Left hindlimb (tissue), 1 donor: ENCODE measurements at regions not wholly inside any gene's neighbourhood (a gene's known extent, or its start where the extent isn't known, plus 50 kb on each side); places are given as distances from the start of the nearest gene placed in this dataset.

Source experiments
- DNase-seq: peaks from one replicate; pipeline ENCODE4 v3.0.0-alpha.2; 2018

- no peak for DNase-seq
These were observed 132.3 kb upstream of the NEO1 start for GRCh38 chr15:72919936-72920465.

DNA sequence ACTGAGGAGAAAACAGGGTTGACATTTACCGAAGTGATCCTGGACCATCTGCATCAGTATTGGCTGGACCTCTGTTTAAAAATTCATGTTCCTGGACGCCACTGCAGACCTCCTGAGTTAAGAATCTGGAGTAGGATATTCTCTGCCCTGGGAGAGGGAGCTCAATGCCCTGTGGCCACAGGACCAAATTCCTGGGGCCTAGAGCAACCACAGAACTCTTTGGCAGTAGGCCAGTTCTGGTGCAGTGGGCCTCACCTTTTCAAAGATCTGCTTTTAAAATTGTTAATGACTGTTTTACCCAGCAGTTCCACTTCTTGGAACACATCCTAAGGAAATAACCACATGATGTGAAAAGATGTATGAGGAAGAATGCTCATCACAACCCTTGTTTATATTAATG, 133.3 kb upstream of the ADPGK start:
- no peak for DNase-seq

GRCh38 chr15:72916378-72916777, 132.8 kb upstream of the ADPGK start:
- DNase-seq = no peak

DNA sequence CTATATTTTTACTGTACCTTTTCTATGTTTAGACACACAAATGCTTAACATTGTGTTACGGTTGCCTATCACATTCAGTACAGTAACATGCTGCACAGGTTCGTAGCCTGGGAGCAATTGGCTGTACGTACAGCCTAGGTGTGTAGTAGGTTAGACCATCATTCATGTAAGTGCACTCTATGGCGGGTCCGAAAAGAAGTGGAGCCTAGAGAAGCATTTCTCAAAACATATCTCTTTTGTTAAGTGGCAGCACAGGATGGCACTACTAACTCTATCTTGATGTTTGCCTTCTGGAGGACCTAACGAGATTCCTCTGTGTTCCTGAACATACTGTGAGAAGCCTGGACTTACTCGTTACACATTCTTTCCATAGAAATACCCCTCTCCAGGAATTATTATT, 132.3 kb upstream of the ADPGK start:
- no peak for DNase-seq

DNA sequence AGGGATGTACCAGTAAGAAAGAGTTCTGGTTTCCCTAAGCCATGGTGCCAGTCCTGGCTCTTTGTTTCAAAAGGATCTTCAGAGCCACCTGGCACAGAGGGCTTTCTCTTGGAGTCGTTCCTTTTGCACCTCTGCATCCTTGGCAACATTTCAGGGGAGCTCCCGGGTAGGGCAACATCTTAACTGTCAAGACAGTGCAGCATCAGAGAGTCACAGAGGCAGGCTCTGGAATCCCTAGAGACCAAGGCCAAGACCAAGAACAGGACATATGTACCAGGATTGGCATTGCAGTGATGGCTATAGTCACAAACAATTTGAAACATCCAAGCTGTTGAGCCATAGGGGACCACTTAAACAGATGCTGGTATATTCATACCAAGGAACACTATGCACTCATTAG, 129.4 kb upstream of the ADPGK start:
- no peak for DNase-seq

- DNase-seq = no peak
These were observed 128.6 kb upstream of the ADPGK start for GRCh38 chr15:72912121-72912520.

- DNase-seq = no peak
These were observed 128.1 kb upstream of the ADPGK start for GRCh38 chr15:72911626-72912025.

- DNase-seq = no peak
These were observed 125.2 kb upstream of the ADPGK start for GRCh38 chr15:72908713-72909112.

DNA sequence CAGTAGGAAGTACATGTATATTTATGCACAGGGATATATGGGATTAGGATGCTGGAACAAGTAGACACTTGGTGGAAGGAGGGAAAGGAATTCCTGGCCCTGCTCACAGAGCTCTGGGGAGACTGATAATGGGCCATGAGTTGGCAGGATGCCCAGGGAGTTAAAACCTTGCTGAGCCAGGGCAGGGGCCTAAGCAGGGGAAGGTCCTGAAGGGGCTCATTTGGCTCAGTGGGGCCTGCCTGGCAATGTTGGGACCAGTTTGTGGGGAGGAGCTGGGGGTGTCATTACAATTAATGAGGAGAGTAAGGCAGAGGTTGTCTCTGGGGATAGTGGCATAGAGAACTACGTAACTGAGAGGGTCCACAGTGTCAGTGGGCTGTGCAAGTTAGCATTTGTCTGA, 124.2 kb upstream of the ADPGK start:
- DNase-seq = no peak

DNA sequence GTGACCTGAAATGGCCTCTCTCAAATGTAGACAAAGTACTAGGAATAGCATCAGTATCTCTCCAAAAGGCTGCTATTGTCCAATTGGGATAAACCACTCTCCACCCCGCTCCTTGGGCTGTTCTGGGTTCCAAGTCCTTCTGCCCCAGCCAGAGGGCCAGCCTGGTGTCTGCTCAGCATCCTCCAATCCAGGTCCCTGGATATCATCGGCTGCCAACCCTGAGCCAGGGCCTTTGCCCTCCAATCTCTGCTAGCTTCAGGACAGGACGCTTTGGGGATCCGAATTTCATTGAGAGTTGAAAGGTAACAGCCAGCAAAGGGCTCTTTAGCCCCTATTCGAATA, 119.3 kb upstream of the ADPGK start:
- DNase-seq = no peak

DNA sequence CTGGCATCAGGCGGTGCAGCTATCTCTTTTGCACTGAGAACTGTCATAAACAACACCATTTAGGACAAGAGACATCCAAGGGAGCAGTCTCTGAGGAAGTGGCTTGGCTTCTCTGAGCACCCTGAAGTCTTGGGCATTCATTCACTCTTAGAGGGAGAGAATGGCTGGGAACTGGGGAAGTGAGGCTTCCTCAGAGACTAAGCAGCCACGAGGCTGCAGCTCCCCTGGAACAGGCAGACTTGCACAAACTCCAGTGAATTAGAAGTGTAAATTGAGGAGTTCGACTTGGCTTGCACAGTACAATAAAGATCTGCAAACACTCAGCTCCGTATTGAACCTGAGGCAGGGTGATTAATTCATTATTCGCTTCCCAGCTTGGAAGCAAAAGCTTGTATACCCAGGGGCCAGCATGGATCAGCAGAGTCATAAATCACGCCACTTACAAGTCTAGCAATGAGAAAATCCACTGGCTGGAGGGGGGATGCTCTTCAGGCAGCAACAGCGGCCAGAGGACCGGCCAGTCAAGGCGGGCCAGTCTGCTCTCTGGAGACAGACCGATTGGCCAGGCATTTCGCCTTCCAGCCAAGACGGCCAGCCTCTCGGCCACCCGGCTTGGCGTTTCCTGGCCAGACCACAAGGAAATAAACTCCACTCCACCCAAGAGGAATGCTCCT, 118.8 kb upstream of the ADPGK start:
- peak; percentile 81 for DNase-seq

DNA sequence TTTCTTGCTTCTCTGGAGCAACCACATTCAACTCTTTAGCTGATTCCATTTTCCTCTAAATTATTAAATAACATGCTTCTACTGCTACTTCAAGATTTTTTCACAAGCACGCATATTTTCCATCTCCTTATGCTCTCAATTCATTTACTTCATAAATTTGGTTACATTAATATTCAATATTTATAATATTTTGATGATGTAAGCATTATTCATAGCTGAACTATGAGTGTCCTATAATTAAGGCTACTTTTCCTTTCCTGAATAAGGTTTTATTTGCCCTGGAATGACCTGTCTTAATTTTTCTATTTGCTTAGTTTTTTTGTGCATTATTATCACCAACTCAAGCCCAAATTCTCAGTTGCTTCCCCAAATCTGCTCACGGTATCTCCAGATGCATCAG, 109.4 kb upstream of the ADPGK start:
- DNase-seq = no peak

GRCh38 chr15:72890043-72890442, 106.5 kb upstream of the ADPGK start:
- DNase-seq = no peak

DNA sequence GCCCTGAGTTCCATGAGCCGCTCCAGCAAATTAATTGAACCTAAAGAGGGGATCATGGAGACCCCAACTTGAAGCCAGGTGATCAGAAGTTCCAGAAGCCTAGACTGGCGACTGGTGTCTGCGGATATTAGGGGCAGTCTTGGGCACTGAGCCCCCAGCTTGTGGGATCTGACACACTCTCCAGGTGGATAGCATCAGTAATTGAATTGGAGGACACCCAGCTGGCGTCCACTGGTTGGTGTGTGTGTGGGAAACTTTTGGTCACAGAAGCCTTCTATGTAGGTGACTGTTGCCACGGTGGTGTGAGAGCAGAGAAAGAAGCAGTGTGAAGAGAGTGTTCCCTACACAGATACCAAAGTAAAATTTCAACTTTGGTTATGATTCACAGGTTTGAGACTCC, 106.0 kb upstream of the ADPGK start:
- no peak for DNase-seq

DNA sequence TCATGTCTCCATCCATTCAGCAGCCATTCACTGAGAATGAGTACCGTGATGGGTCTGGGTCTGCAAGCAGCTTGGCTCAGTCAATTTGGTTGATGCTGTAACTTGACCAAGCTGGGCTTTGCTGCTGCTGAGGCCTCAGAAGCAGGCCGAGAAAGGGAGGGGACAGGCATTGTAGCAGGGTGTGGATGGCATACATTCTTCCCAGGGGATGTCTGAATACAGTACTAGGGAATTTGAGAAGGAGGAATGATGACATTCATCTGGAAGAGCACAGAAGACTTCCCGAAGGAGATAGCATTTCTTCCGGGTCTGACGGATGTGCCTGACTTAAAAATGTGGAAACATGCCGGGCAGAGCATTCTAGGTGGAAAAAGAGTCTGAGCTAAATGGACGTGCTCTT, 105.3 kb upstream of the ADPGK start:
- DNase-seq = no peak

DNA sequence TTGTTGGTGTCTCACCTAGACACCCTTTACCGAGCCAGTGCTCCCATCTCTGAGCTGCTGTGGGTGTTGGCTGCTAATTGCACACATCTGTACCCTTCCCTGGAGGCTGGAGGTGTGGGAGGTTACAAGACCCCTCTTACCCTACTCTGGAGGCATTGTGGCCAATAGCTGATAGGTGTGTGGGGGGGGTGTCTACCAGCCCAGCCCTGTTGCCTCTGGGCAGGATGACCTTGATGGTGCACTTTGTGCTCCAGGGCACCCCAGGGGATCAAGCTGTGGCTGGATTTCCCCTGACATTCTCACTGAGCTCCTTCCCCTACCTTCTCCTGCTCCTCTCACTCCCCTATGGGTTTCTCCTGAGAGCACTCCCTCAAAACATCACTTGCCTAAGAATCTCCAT, 104.7 kb upstream of the ADPGK start:
- no peak for DNase-seq

DNA sequence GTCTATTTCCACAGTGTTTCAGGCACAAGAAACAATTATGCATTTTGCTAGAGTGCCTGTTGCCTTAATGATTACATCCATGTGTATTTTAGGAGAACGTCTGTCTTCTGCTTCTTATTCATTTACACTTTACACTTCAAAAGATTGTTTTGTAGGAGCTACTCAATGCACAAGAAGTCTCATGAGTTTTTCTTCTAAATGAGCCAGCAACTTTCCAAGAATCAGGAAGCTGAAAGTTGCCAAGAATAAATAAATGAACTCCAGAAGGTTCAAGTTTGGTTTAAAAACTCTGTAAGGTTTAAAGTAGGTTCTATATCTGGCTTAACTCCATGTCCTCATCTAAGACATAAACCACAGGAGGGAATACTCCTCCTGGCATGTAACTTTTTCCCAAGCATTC, 103.8 kb upstream of the ADPGK start:
- DNase-seq = no peak

GRCh38 chr15:72884311-72884710, 100.8 kb upstream of the ADPGK start:
- DNase-seq = no peak

GRCh38 chr15:72873379-72874233, 90.0 kb upstream of the ADPGK start:
- peak; percentile 49 for DNase-seq

DNA sequence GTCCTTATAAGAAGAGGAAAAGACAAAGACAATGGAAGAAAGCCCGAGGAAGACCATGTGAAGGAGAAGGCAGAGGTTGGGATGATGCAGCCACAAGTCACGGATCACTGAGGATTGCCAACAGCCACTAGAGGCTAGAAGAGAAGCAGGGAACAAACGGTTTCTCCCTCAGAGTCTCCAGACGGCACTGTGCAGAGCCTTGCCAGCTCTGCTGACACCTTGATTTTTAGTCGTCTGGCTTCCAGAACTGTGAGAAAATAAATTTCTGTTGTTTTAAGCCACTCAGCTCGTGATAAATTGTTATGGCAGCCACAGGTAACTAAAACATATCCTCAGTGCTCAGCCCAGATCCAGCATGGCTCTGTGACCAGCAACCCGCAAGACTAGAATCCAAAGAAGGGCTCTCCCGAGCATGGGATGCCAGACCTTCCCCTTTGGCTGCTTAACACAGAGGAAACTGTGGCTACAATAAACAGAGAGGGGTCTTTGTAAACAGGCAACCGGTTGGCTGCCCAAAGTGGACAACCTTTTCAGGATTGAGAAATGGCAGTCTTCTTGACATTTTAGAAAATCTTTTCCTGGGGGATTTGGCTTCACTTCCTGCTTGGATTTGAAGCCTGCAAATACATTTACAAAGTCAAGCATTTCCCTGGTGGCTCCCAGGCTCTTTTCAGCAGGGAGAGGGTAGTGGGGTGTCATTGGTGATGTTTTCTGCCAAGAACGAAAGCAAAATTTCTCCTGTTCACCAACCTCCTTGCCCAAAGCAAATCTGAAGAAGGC, 88.7 kb upstream of the ADPGK start:
- DNase-seq = no peak

DNA sequence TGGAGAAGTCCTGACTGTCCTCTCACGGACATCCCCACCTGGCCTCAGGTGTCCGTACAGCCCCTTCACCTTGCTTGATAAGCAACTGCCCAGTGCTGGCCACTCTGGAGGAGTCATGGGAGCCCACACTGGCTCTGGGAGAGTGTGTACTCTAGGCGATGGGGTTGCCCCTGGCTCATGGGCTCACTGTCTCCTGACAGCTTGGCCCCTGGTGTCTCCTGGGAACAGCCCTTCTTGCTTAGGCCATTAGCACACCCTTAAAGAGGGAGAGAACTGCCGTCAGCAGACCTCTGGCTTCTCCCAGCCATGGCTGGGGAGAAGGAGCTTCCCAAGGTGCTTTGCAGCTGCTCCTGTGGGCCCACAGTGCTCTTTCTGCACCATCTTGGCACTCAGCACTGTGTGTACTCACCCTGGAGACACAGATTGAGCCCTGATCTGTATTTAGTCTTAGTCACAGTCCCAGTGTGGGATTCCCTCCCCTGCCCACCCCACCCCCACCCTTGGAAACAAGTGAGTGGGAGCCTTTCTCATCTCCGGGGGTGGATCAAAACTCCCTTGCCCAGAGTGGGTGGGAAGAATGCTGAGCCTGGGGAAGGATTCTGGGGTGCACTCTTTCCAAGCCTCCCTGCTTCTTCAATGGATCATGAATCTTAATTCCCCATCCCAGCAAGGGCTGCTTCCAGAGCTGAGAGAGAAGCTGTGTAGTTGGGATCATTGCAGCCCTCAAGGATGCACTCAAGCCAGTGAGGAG, 83.5 kb upstream of the ADPGK start:
- no peak for DNase-seq

GRCh38 chr15:72866182-72866581, 82.6 kb upstream of the ADPGK start:
- no peak for DNase-seq

DNA sequence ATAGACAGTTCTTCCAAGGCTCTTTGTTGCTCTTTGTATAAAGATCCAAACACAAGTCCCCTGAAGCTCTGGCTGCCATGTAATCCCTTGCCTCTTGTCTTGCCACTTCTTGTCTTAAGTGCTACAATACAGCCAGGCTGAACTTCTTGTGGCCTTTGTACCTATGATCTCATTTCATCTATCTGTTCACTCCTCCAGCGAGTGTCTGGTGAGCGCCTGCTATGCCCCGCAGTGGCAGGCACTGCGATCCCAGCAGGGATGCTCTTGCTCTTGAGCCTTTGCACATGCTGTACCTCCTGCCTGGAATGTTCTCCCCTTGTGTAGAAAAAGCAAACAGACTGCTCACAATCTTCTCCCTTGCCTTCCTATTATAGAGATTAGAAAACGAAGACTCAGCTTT, 81.9 kb upstream of the ADPGK start:
- no peak for DNase-seq
